Liver (tissue), 8 donors: ENCODE measurements at regions not wholly inside any gene's neighbourhood (a gene's known extent, or its start where the extent isn't known, plus 50 kb on each side); places are given as distances from the start of the nearest gene placed in this dataset.
A peak's percentile ranks its signal among the peaks of the same experiment; 100 is the strongest.

Experiments used
- DNase-seq: peaks from one replicate; pipeline ENCODE4 v3.0.0-alpha.2; 2017; ENCODE audit warnings: low spot score
- H3K27ac ChIP-seq, 2 donors: one replicate each; pipeline ENCODE4 v1.7.0; 2013; ENCODE audit warnings: inconsistent platforms in 2 of 2, low read length in 2 of 2, control low read depth in 1 of 2, low read depth in 1 of 2, mild to moderate bottlenecking in 1 of 2
- H3K27me3 ChIP-seq, 4 donors: one replicate each; pipeline versions ENCODE4 v1.6.1 to v1.7.0; 2013; ENCODE audit warnings: low read length in 3 of 4, inconsistent platforms in 1 of 4, mild to moderate bottlenecking in 1 of 4, moderate library complexity in 1 of 4; ENCODE audit not compliant: control insufficient read depth in 4 of 4, insufficient read depth in 4 of 4
- H3K36me3 ChIP-seq, 4 donors: one replicate each; pipeline versions ENCODE4 v1.6.1 to v1.7.0; 2013; ENCODE audit warnings: low read length in 3 of 4, mild to moderate bottlenecking in 3 of 4, low read depth in 1 of 4, moderate library complexity in 1 of 4; ENCODE audit not compliant: control insufficient read depth in 4 of 4, insufficient read depth in 3 of 4
- H3K4me1 ChIP-seq, 4 donors: one replicate each; pipeline versions ENCODE4 v1.6.1 to v1.7.0; 2013; ENCODE audit warnings: low read length in 3 of 4, mild to moderate bottlenecking in 3 of 4, moderate library complexity in 1 of 4; ENCODE audit not compliant: control insufficient read depth in 4 of 4, insufficient read depth in 4 of 4
- H3K4me3 ChIP-seq, 3 donors: one replicate each; pipeline versions ENCODE4 v1.6.1 to v1.7.0; 2013; ENCODE audit warnings: low read length in 3 of 3, control low read depth in 1 of 3, low read depth in 1 of 3, mild to moderate bottlenecking in 1 of 3
- H3K9ac ChIP-seq, 2 donors: one replicate each; pipeline ENCODE4 v1.7.0; 2013; ENCODE audit warnings: low read length in 2 of 2, mild to moderate bottlenecking in 2 of 2, moderate library complexity in 2 of 2, control low read depth in 1 of 2, low read depth in 1 of 2
- H3K9me3 ChIP-seq, 4 donors: one replicate each; pipeline versions ENCODE4 v1.6.1 to v1.7.0; 2013; ENCODE audit warnings: low read length in 3 of 4; ENCODE audit not compliant: control insufficient read depth in 4 of 4
- ATF3 ChIP-seq: IDR thresholded peaks from 2 replicates; pipeline ENCODE4 v1.6.1; 2016; ENCODE audit warnings: antibody characterized with exemption
- CTCF ChIP-seq: fragments of 150-350 bp; IDR thresholded peaks from 2 replicates; pipeline ENCODE4 v1.5.1; 2017; ENCODE audit warnings: improper control_type of control experiment, low read depth, low read length; ENCODE audit not compliant: missing input control
- EGR1 ChIP-seq, 2 donors: IDR thresholded peaks; 2 replicates each; pipeline ENCODE4 v1.6.1; 2016 to 2018; ENCODE audit warnings: antibody characterized with exemption in 2 of 2, low read depth in 2 of 2
- FOXA1 ChIP-seq: IDR thresholded peaks from 2 replicates; pipeline ENCODE4 v1.6.1; 2016; ENCODE audit warnings: antibody characterized with exemption
- FOXA2 ChIP-seq: IDR thresholded peaks from 2 replicates; pipeline ENCODE4 v1.6.1; 2016; ENCODE audit warnings: antibody characterized with exemption
- HNF4A ChIP-seq, 2 donors: conservative IDR thresholded peaks; 2 replicates each; pipeline ENCODE4 v1.6.1; 2016; ENCODE audit warnings: antibody characterized with exemption in 2 of 2, mild to moderate bottlenecking in 2 of 2
- JUND ChIP-seq, 2 donors: IDR thresholded peaks; 2 replicates each; pipeline ENCODE4 v1.6.1; 2016; ENCODE audit warnings: antibody characterized with exemption in 2 of 2
- NR2F2 ChIP-seq: IDR thresholded peaks from 2 replicates; pipeline ENCODE4 v1.6.1; 2016; ENCODE audit warnings: antibody characterized with exemption
- RAD21 ChIP-seq, 2 donors: IDR thresholded peaks; 2 replicates each; pipeline ENCODE4 v1.6.1; 2016; ENCODE audit warnings: antibody characterized with exemption in 2 of 2, mild to moderate bottlenecking in 2 of 2
- REST ChIP-seq: IDR thresholded peaks from 2 replicates; pipeline ENCODE4 v1.6.1; 2016; ENCODE audit warnings: antibody characterized with exemption, mild to moderate bottlenecking
- SP1 ChIP-seq: IDR thresholded peaks from 2 replicates; pipeline ENCODE4 v1.6.1; 2018; ENCODE audit warnings: antibody characterized with exemption, mild to moderate bottlenecking
- TAF1 ChIP-seq: conservative IDR thresholded peaks from 2 replicates; pipeline ENCODE4 v1.6.1; 2016; ENCODE audit warnings: antibody characterized with exemption, mild to moderate bottlenecking
- YY1 ChIP-seq: IDR thresholded peaks from 2 replicates; pipeline ENCODE4 v1.6.1; 2016; ENCODE audit warnings: antibody characterized with exemption, mild to moderate bottlenecking
- ZBTB33 ChIP-seq: IDR thresholded peaks from 2 replicates; pipeline ENCODE4 v1.6.1; 2016; ENCODE audit warnings: antibody characterized with exemption
- WGBS: extraction: QIAGEN DNeasy Blood & Tissue Kit; methylation state at CpG from one replicate; pipeline ENCODE4 v1.1.7; 2013; 5-methylcytosine and 5-hydroxymethylcytosine counted together
- TF ChIP-seq, protein P1 (sequence below): IDR thresholded peaks from 2 replicates; pipeline ENCODE4 v1.6.1; 2016; ENCODE audit warnings: antibody characterized with exemption
- donor health status: healthy.
- donor health status: healthy.
- donor health status: healthy.
- donor health status: healthy.
- donor health status: healthy.

- Histone ChIP-seq H3K9ac (no peak overlapping the region), H3K36me3 (no peaks in the 10 kb centered on the region), H3K4me3 (no peak overlapping the region), H3K27me3 (no peaks in the 10 kb centered on the region), H3K4me1 (peaks cover 2 to 27% (median 18%) of the 10 kb centered on the region in 4 donors), H3K27ac (no peak overlapping the region), H3K9me3 (no peaks in the 10 kb centered on the region)
- 83% methylated on average over 3 of the region's 3 CpGs for WGBS
- no peak for DNase-seq
- TF ChIP-seq ZBTB33 = peak; percentile 15
- TF ChIP-seq FOXA2 = no peak
Measured at GRCh38 chr6:139659196-139659595, 284.7 kb upstream of the CITED2 start.

DNA sequence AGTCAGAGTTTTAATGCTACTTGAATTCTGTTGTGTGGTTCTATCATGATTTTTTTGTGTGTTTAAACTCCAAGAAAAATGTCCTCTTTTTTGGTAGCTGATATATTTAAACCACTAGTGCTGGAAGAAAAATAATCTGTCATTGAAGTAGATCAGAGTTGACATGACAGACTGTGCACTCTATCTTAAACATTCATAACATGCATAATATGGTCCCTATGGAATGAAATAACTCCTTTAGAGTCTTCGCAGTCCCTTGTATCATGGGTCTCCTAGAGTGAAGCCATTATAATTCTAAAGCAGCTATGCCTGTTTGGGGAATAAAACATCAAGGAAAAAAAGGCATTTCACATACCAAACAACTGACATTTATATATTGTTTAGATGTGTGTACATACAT is 282.7 kb upstream of the CITED2 start:
- peaks cover 3 to 32% (median 18%) of the 10 kb centered on the region in 4 donors for H3K4me1 ChIP-seq
- H3K4me3 ChIP-seq = no peak overlapping the region
- TF ChIP-seq REST (no peak), HNF4A (conservative IDR thresholded peaks at IDR 0.05) (no peak), JUND (IDR thresholded peaks at IDR 0.05) (no peak), FOXA1 (no peak), ZBTB33 (no peak), ATF3 (no peak), CTCF (no peak), RAD21 (IDR thresholded peaks at IDR 0.05) (no peak), NR2F2 (no peak), YY1 (no peak), FOXA2 (no peak), TAF1 (no peak), EGR1 (IDR thresholded peaks at IDR 0.05; ENCODE audit: low read depth in 2 of 2) (no peak), SP1 (no peak)
- TF ChIP-seq, protein P1, sequence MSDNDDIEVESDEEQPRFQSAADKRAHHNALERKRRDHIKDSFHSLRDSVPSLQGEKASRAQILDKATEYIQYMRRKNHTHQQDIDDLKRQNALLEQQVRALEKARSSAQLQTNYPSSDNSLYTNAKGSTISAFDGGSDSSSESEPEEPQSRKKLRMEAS = no peak
- no peak for DNase-seq
- H3K36me3 ChIP-seq = no peaks in the 10 kb centered on the region
- H3K9ac ChIP-seq = no peak overlapping the region
- H3K27ac ChIP-seq = no peak overlapping the region
- 100% methylated on average over 1 of the region's 1 CpG for whole genome bisulfite sequencing
- no peaks in the 10 kb centered on the region for H3K9me3 ChIP-seq
- no peaks in the 10 kb centered on the region for H3K27me3 ChIP-seq
